ENCODE measurements at regions not wholly inside any gene's neighbourhood (a gene's known extent, or its start where the extent isn't known, plus 50 kb on each side); places are given as distances from the start of the nearest gene placed in this dataset.

- DNase-seq (ENCODE audit: low spot score) = no peak
Observed at GRCh38 chr6:169339731-169340309, 86.2 kb upstream of the THBS2 start.

GRCh38 chr6:169339025-169339424 lies 85.4 kb upstream of the THBS2 start:
- DNase-seq (ENCODE audit: low spot score) = no peak

- DNase-seq (ENCODE audit: low spot score) = no peak
Observed at GRCh38 chr6:169337886-169338445, 84.3 kb upstream of the THBS2 start.

GRCh38 chr6:169335301-169335700 lies 81.7 kb upstream of the THBS2 start:
- DNase-seq (ENCODE audit: low spot score) = no peak

- no peak for DNase-seq (ENCODE audit: low spot score)
Observed at GRCh38 chr6:169332250-169332649, 78.6 kb upstream of the THBS2 start.

- no peak for DNase-seq (ENCODE audit: low spot score)
Observed at GRCh38 chr6:169328112-169328801, 74.6 kb upstream of the THBS2 start.

GRCh38 chr6:169326067-169326799 lies 72.6 kb upstream of the THBS2 start:
- peak; percentile 47 for DNase-seq (ENCODE audit: low spot score)

- no peak for DNase-seq (ENCODE audit: low spot score)
Observed at GRCh38 chr6:169324656-169325459, 71.2 kb upstream of the THBS2 start.

GRCh38 chr6:169324086-169324485 lies 70.4 kb upstream of the THBS2 start:
- no peak for DNase-seq (ENCODE audit: low spot score)

- no peak for DNase-seq (ENCODE audit: low spot score)
Observed at GRCh38 chr6:169323221-169323620, 69.6 kb upstream of the THBS2 start.

GRCh38 chr6:169321546-169321945 lies 67.9 kb upstream of the THBS2 start:
- DNase-seq (ENCODE audit: low spot score) = no peak

- DNase-seq (ENCODE audit: low spot score) = no peak
Observed at GRCh38 chr6:169320013-169320412, 66.4 kb upstream of the THBS2 start.

- DNase-seq (ENCODE audit: low spot score) = no peak
Observed at GRCh38 chr6:169317441-169318202, 64.0 kb upstream of the THBS2 start.

GRCh38 chr6:169316651-169317050 lies 63.0 kb upstream of the THBS2 start:
- no peak for DNase-seq (ENCODE audit: low spot score)

- no peak for DNase-seq (ENCODE audit: low spot score)
Observed at GRCh38 chr6:169315830-169316614, 62.4 kb upstream of the THBS2 start.

GRCh38 chr6:169313347-169314010 lies 59.8 kb upstream of the THBS2 start:
- DNase-seq (ENCODE audit: low spot score) = no peak

GRCh38 chr6:169312658-169313346 lies 59.2 kb upstream of the THBS2 start:
- no peak for DNase-seq (ENCODE audit: low spot score)

GRCh38 chr6:169310983-169311382 lies 57.3 kb upstream of the THBS2 start:
- no peak for DNase-seq (ENCODE audit: low spot score)
